ENCODE measurements at regions not wholly inside any gene's neighbourhood (a gene's known extent, or its start where the extent isn't known, plus 50 kb on each side); places are given as distances from the start of the nearest gene placed in this dataset.
"Not testable (repeated sequence)": the region's sequence is repeated elsewhere in the genome, so short reads cannot be mapped to it uniquely, and the experiment has no call there.

- no peak for DNase-seq
Measured at GRCh38 chr13:64255988-64256387, 2840.3 kb upstream of the PCDH20 start.

- peak; percentile 62 for DNase-seq
Measured at GRCh38 chr13:64248371-64249065, 2832.9 kb upstream of the PCDH20 start.

GRCh38 chr13:64239372-64239771, 2823.7 kb upstream of the PCDH20 start:
- DNase-seq: peak; percentile 78

GRCh38 chr13:64234255-64234654, 2818.6 kb upstream of the PCDH20 start:
- peak; percentile 84 for DNase-seq

GRCh38 chr13:64223016-64223415, 2807.4 kb upstream of the PCDH20 start:
- DNase-seq: no peak

GRCh38 chr13:64206430-64207225, 2791.0 kb upstream of the PCDH20 start:
- no peak for DNase-seq

GRCh38 chr13:64202517-64202916, 2786.9 kb upstream of the PCDH20 start:
- no peak for DNase-seq

GRCh38 chr13:64197232-64197631, 2781.6 kb upstream of the PCDH20 start:
- no peak for DNase-seq

- no peak for DNase-seq
Measured at GRCh38 chr13:64186503-64187250, 2771.0 kb upstream of the PCDH20 start.

GRCh38 chr13:64186071-64186470, 2770.4 kb upstream of the PCDH20 start:
- DNase-seq: no peak

- no peak for DNase-seq
Measured at GRCh38 chr13:64180756-64181155, 2765.1 kb upstream of the PCDH20 start.

GRCh38 chr13:64165826-64166225, 2750.2 kb upstream of the PCDH20 start:
- DNase-seq: no peak

- DNase-seq: no peak
Measured at GRCh38 chr13:64164435-64164834, 2748.8 kb upstream of the PCDH20 start.

GRCh38 chr13:64160479-64160878, 2744.8 kb upstream of the PCDH20 start:
- no peak for DNase-seq

- DNase-seq: peak; percentile 19
Measured at GRCh38 chr13:64158908-64159307, 2743.3 kb upstream of the PCDH20 start.

- peak; percentile 24 for DNase-seq
Measured at GRCh38 chr13:64154514-64154913, 2738.9 kb upstream of the PCDH20 start.

GRCh38 chr13:64130600-64130999, 2715.0 kb upstream of the PCDH20 start:
- DNase-seq: no peak

GRCh38 chr13:64130171-64130570, 2714.5 kb upstream of the PCDH20 start:
- DNase-seq: no peak

GRCh38 chr13:64127856-64128255, 2712.2 kb upstream of the PCDH20 start:
- DNase-seq: no peak

GRCh38 chr13:64127192-64127591, 2711.5 kb upstream of the PCDH20 start:
- DNase-seq: no peak

- DNase-seq: not testable (repeated sequence)
Measured at GRCh38 chr13:64121023-64121709, 2705.5 kb upstream of the PCDH20 start.

- DNase-seq: no peak
Measured at GRCh38 chr13:64099994-64100393, 2684.3 kb upstream of the PCDH20 start.

GRCh38 chr13:64090311-64090710, 2674.7 kb upstream of the PCDH20 start:
- no peak for DNase-seq
